Trophoblast cell (in vitro differentiated cells and primary cell): ENCODE measurements at regions not wholly inside any gene's neighbourhood (a gene's known extent, or its start where the extent isn't known, plus 50 kb on each side); places are given as distances from the start of the nearest gene placed in this dataset.

Experiments used
- DNase-seq, 2 donors: peaks; one replicate each; pipeline ENCODE4 v3.0.0-alpha.2; 2016
- H2AFZ ChIP-seq: 2 replicates; pipeline ENCODE4 v1.6.1; 2013; ENCODE audit warnings: low read length, moderate library complexity, mild to moderate bottlenecking; ENCODE audit not compliant: insufficient read depth, poor library complexity
- H2AK5ac ChIP-seq: 2 replicates; pipeline ENCODE4 v1.6.1; 2013; ENCODE audit warnings: mild to moderate bottlenecking, low read length
- H2BK120ac ChIP-seq: 2 replicates; pipeline ENCODE4 v1.6.1; 2013; ENCODE audit warnings: low read length, mild to moderate bottlenecking, moderate library complexity; ENCODE audit not compliant: insufficient read depth, poor library complexity
- H2BK12ac ChIP-seq: 2 replicates; pipeline ENCODE4 v1.6.1; 2013; ENCODE audit warnings: mild to moderate bottlenecking, low read length, moderate library complexity
- H2BK5ac ChIP-seq: 2 replicates; pipeline ENCODE4 v1.6.1; 2013; ENCODE audit warnings: low read length, low read depth, moderate library complexity, mild to moderate bottlenecking; ENCODE audit not compliant: poor library complexity
- H3K14ac ChIP-seq: 2 replicates; pipeline ENCODE4 v1.6.1; 2013; ENCODE audit warnings: mild to moderate bottlenecking, low read length
- H3K18ac ChIP-seq: 2 replicates; pipeline ENCODE4 v1.6.1; 2013; ENCODE audit warnings: mild to moderate bottlenecking, low read length
- H3K23ac ChIP-seq: 2 replicates; pipeline ENCODE4 v1.6.1; 2013; ENCODE audit warnings: low read length
- H3K27ac ChIP-seq: 2 replicates; pipeline ENCODE4 v1.5.1; 2013; ENCODE audit warnings: low read depth, mild to moderate bottlenecking, inconsistent platforms, low read length, moderate library complexity
- H3K27me3 ChIP-seq: 2 replicates; pipeline ENCODE4 v1.6.1; 2013; ENCODE audit warnings: inconsistent platforms, mild to moderate bottlenecking, low read length, moderate library complexity; ENCODE audit not compliant: insufficient read depth
- H3K36me3 ChIP-seq, 2 experiments: 1 replicate in 1 of 2; 2 replicates in 1 of 2; pipeline ENCODE4 v1.6.1; 2013; ENCODE audit warnings: low read length in 2 of 2, mild to moderate bottlenecking in 2 of 2, moderate library complexity in 1 of 2; ENCODE audit not compliant: insufficient read depth in 2 of 2, control insufficient read depth in 1 of 2
- H3K4ac ChIP-seq: 2 replicates; pipeline ENCODE4 v1.6.1; 2013; ENCODE audit warnings: low read depth, mild to moderate bottlenecking, low read length, moderate library complexity
- H3K4me1 ChIP-seq, 2 experiments: 1 replicate in 1 of 2; 2 replicates in 1 of 2; pipeline ENCODE4 v1.6.1; 2013; ENCODE audit warnings: low read length in 2 of 2, mild to moderate bottlenecking in 2 of 2, moderate library complexity in 1 of 2; ENCODE audit not compliant: insufficient read depth in 2 of 2, control insufficient read depth in 1 of 2
- H3K4me2 ChIP-seq: 2 replicates; pipeline ENCODE4 v1.6.1; 2013; ENCODE audit warnings: inconsistent platforms, mild to moderate bottlenecking, low read length, moderate library complexity
- H3K4me3 ChIP-seq: 2 replicates; pipeline ENCODE4 v1.5.1; 2013; ENCODE audit warnings: mild to moderate bottlenecking, low read depth, low read length, inconsistent platforms
- H3K79me1 ChIP-seq: one replicate; pipeline ENCODE4 v1.6.1; 2013; ENCODE audit warnings: low read length
- H3K79me2 ChIP-seq: 2 replicates; pipeline ENCODE4 v1.6.1; 2013; ENCODE audit warnings: low read length, mild to moderate bottlenecking; ENCODE audit not compliant: control insufficient read depth, insufficient read depth, poor library complexity
- H3K9ac ChIP-seq: 2 replicates; pipeline ENCODE4 v1.6.1; 2013; ENCODE audit warnings: mild to moderate bottlenecking, low read length
- H3K9me3 ChIP-seq: 2 replicates; pipeline ENCODE4 v1.6.1; 2013; ENCODE audit warnings: low read depth, mild to moderate bottlenecking, control low read depth, inconsistent platforms, low read length; ENCODE audit not compliant: insufficient read depth
- H4K12ac ChIP-seq: 2 replicates; pipeline ENCODE4 v1.6.1; 2013; ENCODE audit warnings: low read depth, mild to moderate bottlenecking, low read length, moderate library complexity
- H4K8ac ChIP-seq: 2 replicates; pipeline ENCODE4 v1.6.1; 2013; ENCODE audit warnings: low read depth, mild to moderate bottlenecking, low read length, moderate library complexity
- H4K91ac ChIP-seq: one replicate; pipeline ENCODE4 v1.6.1; 2013; ENCODE audit warnings: low read depth, mild to moderate bottlenecking, low read length, moderate library complexity
- WGBS: extraction: QIAGEN DNeasy Blood & Tissue Kit; methylation state at CpG from one replicate; pipeline ENCODE4 v1.1.7; 2013; ENCODE audit warnings: missing lambda C conversion rate; ENCODE audit not compliant: insufficient read length, insufficient coverage; ENCODE audit errors: extremely low coverage; 5-methylcytosine and 5-hydroxymethylcytosine counted together

DNA sequence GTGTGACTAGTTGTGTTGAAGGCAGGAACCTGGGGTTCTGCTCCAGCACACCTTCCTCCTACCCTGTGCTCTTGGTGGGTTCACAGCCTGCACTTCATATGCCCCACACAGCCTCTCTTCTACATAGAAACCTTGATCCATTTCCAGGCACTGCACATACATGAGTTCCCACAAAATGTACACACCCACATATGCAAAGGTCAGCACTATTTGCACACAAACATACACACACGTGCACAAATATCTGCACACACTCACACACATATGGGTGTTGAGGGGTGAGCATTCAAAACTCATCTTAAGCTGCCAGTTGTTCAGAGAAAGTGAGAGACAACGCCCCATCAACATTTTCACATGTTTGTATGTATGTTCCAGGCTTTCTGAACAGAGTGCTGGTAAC is 201.0 kb downstream of the BARX2 start:
- Histone ChIP-seq H3K4ac (no peak overlapping the region), H3K9ac (no peak overlapping the region), H2AK5ac (no peak overlapping the region), H4K91ac (no peak overlapping the region), H3K27ac (no peak overlapping the region), H4K8ac (no peak overlapping the region), H3K4me2 (no peak overlapping the region), H4K12ac (no peak overlapping the region), H3K9me3 (peaks cover 4% of the 10 kb centered on the region), H3K14ac (no peak overlapping the region), H3K23ac (no peak overlapping the region), H3K79me2 (no peaks in the 10 kb centered on the region), H3K79me1 (no peaks in the 10 kb centered on the region), H2BK12ac (no peak overlapping the region), H2BK5ac (no peak overlapping the region), H3K4me3 (no peak overlapping the region), H3K36me3 (no peaks in the 10 kb centered on the region), H3K4me1 (no peaks in the 10 kb centered on the region), H3K18ac (no peak overlapping the region), H2BK120ac (no peak overlapping the region), H2AFZ (no peak overlapping the region), H3K27me3 (no peaks in the 10 kb centered on the region)
- no peak for DNase-seq
- no CpG with 5 or more reads among the region's 2 CpGs for WGBS

GRCh38 chr11:129578006-129578405 is 202.4 kb downstream of the BARX2 start:
- Histone ChIP-seq H3K27me3 (no peaks in the 10 kb centered on the region), H4K91ac (no peak overlapping the region), H3K36me3 (no peaks in the 10 kb centered on the region), H2BK5ac (no peak overlapping the region), H3K23ac (no peak overlapping the region), H2BK12ac (no peak overlapping the region), H3K9me3 (peaks cover 4% of the 10 kb centered on the region), H3K79me2 (no peaks in the 10 kb centered on the region), H2BK120ac (no peak overlapping the region), H3K18ac (no peak overlapping the region), H3K27ac (no peak overlapping the region), H3K79me1 (no peaks in the 10 kb centered on the region), H3K9ac (no peak overlapping the region), H4K8ac (no peak overlapping the region), H3K4ac (no peak overlapping the region), H2AFZ (no peak overlapping the region), H2AK5ac (no peak overlapping the region), H3K4me2 (no peak overlapping the region), H3K4me1 (no peaks in the 10 kb centered on the region), H3K4me3 (no peak overlapping the region), H3K14ac (no peak overlapping the region), H4K12ac (no peak overlapping the region)
- DNase-seq, result no peak
- no CpG with 5 or more reads among the region's 4 CpGs for WGBS

- Histone ChIP-seq H3K36me3 (no peaks in the 10 kb centered on the region), H4K8ac (no peak overlapping the region), H3K79me2 (no peaks in the 10 kb centered on the region), H3K4ac (no peak overlapping the region), H4K12ac (no peak overlapping the region), H3K9me3 (no peaks in the 10 kb centered on the region), H2BK120ac (no peak overlapping the region), H3K9ac (no peak overlapping the region), H3K4me2 (no peak overlapping the region), H2BK12ac (no peak overlapping the region), H2AFZ (no peak overlapping the region), H3K18ac (no peak overlapping the region), H2BK5ac (no peak overlapping the region), H2AK5ac (no peak overlapping the region), H3K79me1 (no peaks in the 10 kb centered on the region), H3K4me1 (no peaks in the 10 kb centered on the region), H4K91ac (no peak overlapping the region), H3K4me3 (no peak overlapping the region), H3K23ac (no peak overlapping the region), H3K14ac (no peak overlapping the region), H3K27me3 (no peaks in the 10 kb centered on the region), H3K27ac (no peak overlapping the region)
- no CpG with 5 or more reads among the region's 10 CpGs for WGBS
- no peak for DNase-seq
Measured at GRCh38 chr11:129580278-129580677, 204.6 kb downstream of the BARX2 start.

GRCh38 chr11:129584316-129584715 is 208.7 kb downstream of the BARX2 start:
- H2BK5ac ChIP-seq, result no peak overlapping the region
- peaks cover 3% of the 10 kb centered on the region in 2 experiments for H3K4me1 ChIP-seq
- no peaks in the 10 kb centered on the region for H3K79me1 ChIP-seq
- H3K27me3 ChIP-seq, result no peaks in the 10 kb centered on the region
- H2AFZ ChIP-seq, result no peak overlapping the region
- no peak overlapping the region for H3K14ac ChIP-seq
- no CpG with 5 or more reads among the region's 6 CpGs for WGBS
- H3K18ac ChIP-seq, result no peak overlapping the region
- DNase-seq, result no peak
- H3K23ac ChIP-seq, result no peak overlapping the region
- H2BK12ac ChIP-seq, result no peak overlapping the region
- no peak overlapping the region for H3K27ac ChIP-seq
- H3K36me3 ChIP-seq, result no peaks in the 10 kb centered on the region
- H3K79me2 ChIP-seq, result no peaks in the 10 kb centered on the region
- H3K4me2 ChIP-seq, result no peak overlapping the region
- no peak overlapping the region for H4K12ac ChIP-seq
- H3K4ac ChIP-seq, result no peak overlapping the region
- no peak overlapping the region for H3K9ac ChIP-seq
- H3K9me3 ChIP-seq, result no peaks in the 10 kb centered on the region
- H3K4me3 ChIP-seq, result no peak overlapping the region
- no peak overlapping the region for H4K91ac ChIP-seq
- no peak overlapping the region for H4K8ac ChIP-seq
- H2BK120ac ChIP-seq, result no peak overlapping the region
- H2AK5ac ChIP-seq, result no peak overlapping the region
